WTC11 (cell line): ENCODE measurements at regions not wholly inside any gene's neighbourhood (a gene's known extent, or its start where the extent isn't known, plus 50 kb on each side); places are given as distances from the start of the nearest gene placed in this dataset.

Experiments
- ATF3 ChIP-seq: sonication (generic); formaldehyde crosslinking; conservative IDR thresholded peaks from 2 replicates; pipeline ENCODE4 v1.8.1; 2022; ENCODE audit warnings: mild to moderate bottlenecking, missing genetic modification reagents
- CREM ChIP-seq: sonication (generic); formaldehyde crosslinking; IDR thresholded peaks from 2 replicates; pipeline ENCODE4 v1.8.1; 2022; ENCODE audit warnings: mild to moderate bottlenecking, missing genetic modification reagents, moderate library complexity
- CTCF ChIP-seq: fragments of 200-600 bp; IDR thresholded peaks from 2 replicates; pipeline ENCODE4 v1.8.0; 2022; ENCODE audit warnings: antibody characterized with exemption
- E2F1 ChIP-seq: sonication (generic); formaldehyde crosslinking; IDR thresholded peaks from 2 replicates; pipeline ENCODE4 v1.8.0; 2022; ENCODE audit warnings: mild to moderate bottlenecking, missing genetic modification reagents
- EMX1 ChIP-seq: fragments of 250-450 bp; sonication (Bioruptor Pico); IDR thresholded peaks from 2 replicates; pipeline ENCODE4 v1.8.0; 2021; ENCODE audit warnings: mild to moderate bottlenecking
- ESRRA ChIP-seq: sonication (generic); formaldehyde crosslinking; IDR thresholded peaks from 2 replicates; pipeline ENCODE4 v1.8.1; 2022; ENCODE audit warnings: mild to moderate bottlenecking, missing genetic modification reagents, borderline replicate concordance
- FOXK1 ChIP-seq: sonication (generic); formaldehyde crosslinking; IDR thresholded peaks from 2 replicates; pipeline ENCODE4 v1.8.0; 2022; ENCODE audit warnings: mild to moderate bottlenecking, moderate library complexity, missing genetic modification reagents
- FOXP4 ChIP-seq: sonication (generic); formaldehyde crosslinking; IDR thresholded peaks from 2 replicates; pipeline ENCODE4 v1.8.0; 2022; ENCODE audit warnings: mild to moderate bottlenecking, missing genetic modification reagents
- HMGXB4 ChIP-seq: sonication (generic); formaldehyde crosslinking; IDR thresholded peaks from 2 replicates; pipeline ENCODE4 v1.8.1; 2023; ENCODE audit warnings: mild to moderate bottlenecking, moderate library complexity, missing genetic modification reagents
- MAX ChIP-seq: sonication (generic); formaldehyde crosslinking; IDR thresholded peaks from 2 replicates; pipeline ENCODE4 v1.8.0; 2022; ENCODE audit warnings: mild to moderate bottlenecking, missing genetic modification reagents
- PRDM15 ChIP-seq: sonication (generic); formaldehyde crosslinking; IDR thresholded peaks from 2 replicates; pipeline ENCODE4 v1.8.0; 2022; ENCODE audit warnings: missing genetic modification reagents

GRCh38 chr12:34526946-34527345 is 504.6 kb downstream of the ALG10 start:
- no peak for TF ChIP-seq HMGXB4 (CRISPR knock-in tag)
- no peak for TF ChIP-seq CTCF
- no peak for TF ChIP-seq FOXP4
- no peak for TF ChIP-seq MAX (CRISPR knock-in tag)
- no peak for TF ChIP-seq PRDM15 (CRISPR knock-in tag)
- TF ChIP-seq FOXK1 (CRISPR knock-in tag), result no peak
- no peak for TF ChIP-seq CREM
- TF ChIP-seq ATF3, result no peak
- TF ChIP-seq E2F1 (CRISPR knock-in tag), result no peak
- TF ChIP-seq ESRRA (CRISPR knock-in tag), result no peak
- TF ChIP-seq EMX1, result no peak
